ENCODE measurements at regions not wholly inside any gene's neighbourhood (a gene's known extent, or its start where the extent isn't known, plus 50 kb on each side); places are given as distances from the start of the nearest gene placed in this dataset.
"Not testable (repeated sequence)": the region's sequence is repeated elsewhere in the genome, so short reads cannot be mapped to it uniquely, and the experiment has no call there.

DNA sequence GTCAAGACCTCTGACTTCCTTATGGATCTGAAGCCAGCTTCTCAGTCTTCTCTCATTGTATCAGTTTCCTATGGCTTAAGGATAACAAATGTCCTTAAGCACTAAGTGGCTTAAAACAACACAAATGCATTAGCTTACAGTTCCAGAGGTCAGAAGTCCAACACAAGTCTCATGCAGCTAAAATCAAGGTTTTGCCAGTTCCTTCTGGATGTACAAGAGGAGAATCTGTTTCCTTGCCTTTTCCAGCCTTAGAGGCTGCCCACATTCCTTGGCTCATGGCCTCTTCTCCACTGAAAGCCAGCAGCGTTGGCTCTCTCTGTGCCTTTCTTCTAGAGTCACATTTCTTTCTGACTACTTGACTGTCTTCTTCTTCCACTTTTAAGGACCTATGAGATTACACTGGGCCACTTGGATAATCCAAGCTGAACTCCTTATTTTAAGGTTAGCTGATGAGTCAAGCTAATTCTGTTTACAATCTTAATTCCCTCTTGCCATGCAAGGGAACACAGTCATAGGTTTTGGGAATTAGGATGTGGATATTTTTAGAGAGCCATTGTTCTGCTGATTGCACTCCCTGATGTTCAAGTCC, 179.0 kb downstream of the BCAS1 start:
- DNase-seq, result no peak

- no peak for DNase-seq
These were observed 179.7 kb downstream of the BCAS1 start for GRCh38 chr20:53890443-53891305.

DNA sequence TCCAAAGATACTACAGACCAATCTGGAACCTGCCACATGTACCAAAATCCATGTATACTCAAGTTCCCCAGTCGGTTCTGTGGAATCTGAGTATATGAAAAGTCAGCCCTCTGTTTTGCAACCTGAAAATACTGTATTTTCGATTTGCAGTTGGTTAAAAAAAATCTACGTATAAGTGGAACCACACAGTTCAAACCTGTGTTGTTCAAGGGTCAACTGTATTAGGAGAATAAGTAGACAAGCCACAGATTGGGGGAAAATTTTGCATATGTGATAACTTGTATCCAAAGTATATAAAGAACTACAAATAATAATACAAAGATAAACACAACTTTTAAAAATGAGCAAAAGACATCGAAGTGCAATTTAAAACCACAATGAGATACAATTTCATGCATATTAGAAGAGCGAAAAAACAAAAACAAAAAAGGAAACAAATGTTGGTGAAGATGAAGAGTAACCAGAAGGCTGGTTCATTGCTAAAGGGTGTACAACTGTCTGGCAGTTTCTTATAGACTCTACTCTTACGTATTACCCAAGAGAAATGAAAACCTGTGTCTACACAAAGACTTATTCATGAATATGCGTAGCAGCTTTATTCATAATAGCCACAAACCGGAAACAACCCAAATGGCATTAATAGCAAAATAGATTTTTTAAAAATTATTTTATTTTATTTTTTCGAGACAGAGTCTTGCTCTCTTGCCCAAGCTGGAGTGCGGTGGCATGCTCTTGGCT, 180.8 kb downstream of the BCAS1 start:
- no peak for DNase-seq

- no peak for DNase-seq
These were observed 181.4 kb downstream of the BCAS1 start for GRCh38 chr20:53888951-53889350.

DNA sequence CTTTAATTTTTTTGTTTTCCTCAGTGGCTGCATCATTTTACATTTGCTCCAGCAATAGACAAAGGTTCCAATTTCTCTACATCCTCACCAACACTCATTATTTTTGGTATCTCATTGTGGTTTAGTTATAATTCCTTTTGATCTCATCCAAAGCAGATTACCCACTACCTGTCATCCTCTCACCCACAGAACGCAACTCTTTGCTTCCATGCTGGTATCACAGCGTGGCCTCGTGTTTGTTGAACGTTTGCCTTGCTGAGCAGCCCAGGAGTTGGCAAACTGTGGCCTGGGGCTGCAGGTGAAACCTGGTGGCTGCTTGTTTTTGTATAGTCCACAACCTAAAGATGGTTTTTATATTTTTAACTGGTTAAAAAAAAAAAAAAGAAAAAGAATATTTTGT, 181.9 kb downstream of the BCAS1 start:
- no peak for DNase-seq

DNA sequence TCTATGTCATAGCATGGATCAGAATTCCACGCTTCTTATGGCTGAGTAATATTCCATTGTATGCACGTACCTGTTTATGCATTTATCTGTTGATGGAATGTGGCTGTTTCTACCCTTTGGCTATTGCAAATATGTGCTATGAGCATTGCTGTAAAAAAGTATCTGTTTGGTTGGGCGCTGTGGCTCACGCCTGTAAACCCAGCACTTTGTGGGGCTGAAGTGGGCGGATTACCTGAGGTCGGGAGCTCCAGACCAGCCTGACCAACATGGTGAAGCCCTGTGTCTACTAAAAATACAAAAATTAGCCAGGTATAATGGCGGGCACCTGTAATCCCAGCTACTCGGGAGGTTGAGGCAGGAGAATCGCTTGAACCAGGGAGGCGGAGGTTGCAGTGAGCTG, 182.4 kb downstream of the BCAS1 start:
- DNase-seq, result no peak

DNA sequence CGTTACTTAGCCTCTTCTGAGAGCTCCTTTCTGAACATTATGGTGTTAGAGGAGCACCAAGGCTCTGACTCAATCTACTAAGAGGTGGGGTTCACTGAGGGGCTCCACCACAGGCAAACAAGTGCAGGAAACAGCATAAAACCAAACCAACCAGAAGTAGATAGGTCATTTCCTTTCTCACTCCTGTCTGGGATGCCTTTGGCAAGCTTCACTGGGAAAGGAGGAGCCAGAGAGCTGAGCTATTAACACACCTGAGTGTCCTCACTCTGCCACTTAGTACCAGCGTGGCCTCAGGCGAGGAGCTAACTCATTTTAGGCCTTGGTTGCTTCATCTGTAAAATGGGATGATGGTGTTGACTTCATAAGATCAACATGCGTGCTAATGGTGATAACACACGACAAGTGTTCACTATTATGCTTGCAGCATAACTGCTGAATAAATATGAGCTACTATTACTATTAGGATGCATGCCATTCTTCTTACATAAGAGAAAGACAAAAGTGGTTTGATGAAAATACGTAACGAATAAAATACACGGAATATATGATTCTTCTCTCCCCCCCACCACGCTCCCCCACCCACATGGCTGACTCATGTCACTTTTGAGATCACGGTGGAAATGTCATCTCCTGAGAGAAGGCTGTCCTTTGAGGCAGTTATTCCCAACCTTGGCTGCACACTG, 185.4 kb downstream of the BCAS1 start:
- no peak for DNase-seq

DNA sequence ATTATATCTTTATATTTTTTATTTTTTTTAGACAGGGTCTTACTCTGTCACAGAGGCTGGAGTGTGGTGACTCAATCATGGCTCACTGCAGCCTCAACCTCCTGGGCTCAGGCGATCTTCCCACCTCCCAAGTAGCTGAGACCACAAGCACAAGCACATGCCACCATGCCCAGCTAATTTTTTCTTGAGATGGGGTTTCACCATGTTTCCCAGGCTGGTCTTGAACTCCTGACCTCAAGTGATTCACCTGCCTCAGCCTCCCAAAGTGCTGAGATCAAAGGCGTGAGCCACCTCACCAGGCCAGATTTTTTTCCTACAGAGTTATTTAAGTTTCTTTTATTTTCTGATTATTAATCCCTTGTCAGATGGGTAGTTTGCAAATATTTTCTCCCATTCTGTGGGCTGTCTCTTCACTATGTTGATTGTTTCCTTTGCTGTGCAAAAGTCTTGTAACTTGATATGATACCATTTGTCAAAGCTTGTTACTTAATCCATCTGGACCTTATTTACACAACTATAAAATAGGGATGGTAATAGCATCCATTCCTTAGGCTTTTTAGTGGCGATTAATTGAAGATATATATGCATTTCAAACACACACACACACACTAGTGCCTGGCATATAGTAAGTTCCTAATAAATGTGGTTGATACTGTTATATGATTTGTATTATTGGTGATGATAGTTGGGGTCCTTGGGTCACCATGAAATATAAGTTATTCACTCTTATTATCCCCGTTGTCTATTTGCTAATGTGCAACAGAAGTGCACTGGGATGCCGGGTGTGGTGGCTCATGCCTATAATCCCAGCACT, 187.1 kb downstream of the BCAS1 start:
- no peak for DNase-seq

GRCh38 chr20:53882438-53882986, 187.9 kb downstream of the BCAS1 start:
- DNase-seq, result not testable (repeated sequence)

GRCh38 chr20:53881362-53881761, 189.0 kb downstream of the BCAS1 start:
- no peak for DNase-seq

GRCh38 chr20:53880108-53880641, 190.2 kb downstream of the BCAS1 start:
- no peak for DNase-seq

DNA sequence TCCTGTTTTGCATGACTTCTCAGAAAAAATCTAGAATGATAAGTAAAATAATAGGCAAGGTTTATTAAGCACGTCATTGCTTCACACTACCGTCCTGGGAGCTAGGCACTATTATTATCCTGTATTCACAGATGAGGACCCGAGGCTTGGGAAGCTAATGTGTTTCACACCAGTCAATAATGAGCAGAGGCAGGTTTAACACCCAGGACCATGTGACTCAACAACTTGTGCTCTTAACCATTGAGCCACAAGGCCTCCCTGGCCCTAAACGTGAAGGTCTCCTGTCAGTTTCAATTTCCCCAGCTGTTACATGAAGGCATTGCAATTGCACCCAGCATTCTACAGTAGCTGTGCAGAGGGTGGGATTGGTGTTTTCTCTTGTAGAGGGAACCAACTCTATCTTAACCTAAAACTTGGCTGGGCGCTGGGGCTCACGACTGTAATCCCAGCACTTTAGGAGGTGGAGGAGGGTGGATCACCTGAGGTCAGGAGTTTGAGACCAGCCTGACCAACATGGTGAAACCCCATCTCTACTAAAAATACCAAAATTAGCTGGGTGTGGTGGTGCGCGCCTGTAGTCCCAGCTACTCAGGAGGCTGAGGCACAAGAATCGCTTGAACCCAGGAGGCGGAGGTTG, 191.2 kb downstream of the BCAS1 start:
- no peak for DNase-seq

DNA sequence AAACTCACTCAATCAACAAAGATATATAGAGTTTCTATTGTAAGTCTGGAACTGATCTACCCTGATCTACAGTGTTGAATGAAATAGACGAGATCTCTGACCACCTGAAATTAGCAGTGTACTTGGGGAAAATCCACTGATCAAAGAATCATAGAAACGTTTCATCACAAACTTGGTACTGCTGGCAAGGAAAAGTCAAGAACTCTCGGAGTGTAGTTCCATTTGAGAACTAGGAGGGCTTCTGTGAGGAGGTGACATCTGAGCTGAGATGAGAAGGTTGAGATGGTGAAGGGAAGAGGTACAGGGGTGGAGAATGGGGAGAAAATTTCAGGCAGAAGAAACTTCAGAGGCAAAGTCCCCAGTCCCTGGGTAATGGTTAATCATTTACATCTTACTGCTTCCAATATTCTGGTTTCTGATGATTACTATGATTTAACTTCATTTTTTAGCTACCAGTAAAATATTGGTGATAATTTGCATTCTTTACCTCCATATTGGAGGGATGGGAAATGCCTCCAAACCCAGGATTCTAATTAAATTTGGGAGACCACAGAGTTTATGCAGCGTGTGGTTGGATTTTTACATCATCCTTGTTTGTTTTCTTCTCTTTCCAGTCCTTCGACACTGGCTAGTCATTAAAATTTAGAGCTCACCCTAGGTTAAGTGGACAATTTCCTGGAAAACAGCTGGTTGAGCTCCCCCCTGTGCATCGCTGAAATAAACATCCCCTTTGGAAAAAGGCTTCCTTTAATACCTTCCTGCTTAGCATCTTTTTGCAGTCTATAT, 191.9 kb downstream of the BCAS1 start:
- DNase-seq, result no peak

- DNase-seq, result no peak
These were observed 193.4 kb downstream of the BCAS1 start for GRCh38 chr20:53876956-53877355.

- no peak for DNase-seq
These were observed 193.9 kb downstream of the BCAS1 start for GRCh38 chr20:53876470-53876869.

GRCh38 chr20:53875452-53875851, 194.9 kb downstream of the BCAS1 start:
- DNase-seq, result peak; percentile 75

GRCh38 chr20:53874706-53875105, 195.7 kb downstream of the BCAS1 start:
- DNase-seq, result no peak

DNA sequence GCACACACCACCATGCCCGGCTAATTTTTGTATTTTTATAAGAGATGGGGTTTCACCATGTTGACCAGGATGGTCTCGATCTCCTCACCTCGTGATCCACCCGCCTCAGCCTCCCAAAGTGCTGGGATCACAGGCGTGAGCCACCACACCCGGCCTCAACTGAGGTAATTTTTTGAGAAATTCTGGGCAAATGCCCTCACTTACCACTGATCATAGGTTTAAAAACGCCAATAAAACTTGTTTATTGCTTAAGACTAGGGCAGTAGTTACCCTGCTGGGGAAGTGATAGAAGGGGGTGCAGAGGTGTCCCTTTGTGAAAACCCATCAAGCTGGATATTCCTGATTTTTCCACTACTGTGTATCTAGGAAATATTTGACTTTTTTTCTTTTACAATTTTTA, 196.3 kb downstream of the BCAS1 start:
- DNase-seq, result no peak

DNA sequence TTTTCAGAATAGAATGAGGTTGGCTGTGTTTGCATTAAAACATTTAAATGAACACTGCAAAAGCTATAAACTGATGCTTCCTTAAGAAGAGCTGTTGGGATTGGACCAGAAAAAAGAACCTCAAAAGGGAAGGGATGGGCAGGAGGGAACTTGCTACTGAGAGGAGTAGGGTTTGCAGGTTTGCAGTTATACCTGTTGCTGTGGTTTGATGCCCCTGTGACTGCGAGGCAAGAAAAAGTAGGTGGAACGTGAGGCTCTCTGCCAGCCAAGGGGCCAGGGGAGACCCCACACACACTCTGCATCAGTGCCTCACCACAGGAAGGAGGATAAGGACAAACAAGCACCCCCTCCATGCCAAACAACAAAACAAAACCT, 197.2 kb downstream of the BCAS1 start:
- DNase-seq, result no peak

- no peak for DNase-seq
These were observed 197.7 kb downstream of the BCAS1 start for GRCh38 chr20:53872561-53873229.
